ENCODE measurements at regions not wholly inside any gene's neighbourhood (a gene's known extent, or its start where the extent isn't known, plus 50 kb on each side); places are given as distances from the start of the nearest gene placed in this dataset.

- no peak for TF ChIP-seq POLR2A (IDR thresholded peaks at IDR 0.05; ENCODE audit: low read depth, low read length)
- TF ChIP-seq POLR2AphosphoS5 (IDR thresholded peaks at IDR 0.05; ENCODE audit: low read depth, low read length): no peak
These were observed 1130.3 kb downstream of the PLA2G4A start for GRCh38 chr1:187959062-187959461.

All from GM12892 (cell line).